CD4-positive, alpha-beta T cell treated with Interleukin-2 at 100 ng/mL for 4 hours (primary cell): ENCODE measurements at regions not wholly inside any gene's neighbourhood (a gene's known extent, or its start where the extent isn't known, plus 50 kb on each side); places are given as distances from the start of the nearest gene placed in this dataset.

ENCODE experiments used
- DNase-seq: peaks from one replicate; pipeline ENCODE4 v3.0.0-alpha.2; 2020; ENCODE audit warnings: low spot score

- no peak for DNase-seq
These were observed 310.0 kb upstream of the DDHD1 start for GRCh38 chr14:53462931-53463778.

GRCh38 chr14:53461858-53462257 lies 308.7 kb upstream of the DDHD1 start:
- DNase-seq: no peak

GRCh38 chr14:53460544-53460943 lies 307.4 kb upstream of the DDHD1 start:
- DNase-seq: no peak

- DNase-seq: no peak
These were observed 305.3 kb upstream of the DDHD1 start for GRCh38 chr14:53458368-53458814.

GRCh38 chr14:53456931-53457330 lies 303.8 kb upstream of the DDHD1 start:
- DNase-seq: no peak

GRCh38 chr14:53452005-53452673 lies 299.0 kb upstream of the DDHD1 start:
- DNase-seq: no peak

- no peak for DNase-seq
These were observed 297.7 kb upstream of the DDHD1 start for GRCh38 chr14:53450871-53451270.

GRCh38 chr14:53448682-53449081 lies 295.6 kb upstream of the DDHD1 start:
- no peak for DNase-seq

- no peak for DNase-seq
These were observed 291.7 kb upstream of the DDHD1 start for GRCh38 chr14:53444677-53445312.

- no peak for DNase-seq
These were observed 288.7 kb upstream of the DDHD1 start for GRCh38 chr14:53441789-53442188.

- DNase-seq: no peak
These were observed 284.7 kb upstream of the DDHD1 start for GRCh38 chr14:53437858-53438257.

GRCh38 chr14:53432378-53432802 lies 279.3 kb upstream of the DDHD1 start:
- DNase-seq: no peak

- no peak for DNase-seq
These were observed 277.7 kb upstream of the DDHD1 start for GRCh38 chr14:53430870-53431269.

- no peak for DNase-seq
These were observed 259.9 kb upstream of the DDHD1 start for GRCh38 chr14:53412819-53413675.

- DNase-seq: no peak
These were observed 258.0 kb upstream of the DDHD1 start for GRCh38 chr14:53411125-53411524.

- no peak for DNase-seq
These were observed 256.8 kb upstream of the DDHD1 start for GRCh38 chr14:53409969-53410368.

- DNase-seq: no peak
These were observed 256.2 kb upstream of the DDHD1 start for GRCh38 chr14:53409289-53409688.

GRCh38 chr14:53408175-53408879 lies 255.2 kb upstream of the DDHD1 start:
- no peak for DNase-seq

- DNase-seq: no peak
These were observed 253.4 kb upstream of the DDHD1 start for GRCh38 chr14:53406519-53406918.

GRCh38 chr14:53401646-53402045 lies 248.5 kb upstream of the DDHD1 start:
- no peak for DNase-seq

- DNase-seq: no peak
These were observed 245.9 kb upstream of the DDHD1 start for GRCh38 chr14:53399057-53399456.
